HG03159 (cell line): ENCODE measurements at regions not wholly inside any gene's neighbourhood (a gene's known extent, or its start where the extent isn't known, plus 50 kb on each side); places are given as distances from the start of the nearest gene placed in this dataset.

ENCODE experiments used
- ATAC-seq: cut with Tn5 transposase; IDR thresholded peaks from one replicate; pipeline ENCODE4 v1.9.1; 2021; ENCODE audit warnings: mild to moderate bottlenecking, moderate library complexity; ENCODE audit not compliant: unreplicated experiment

DNA sequence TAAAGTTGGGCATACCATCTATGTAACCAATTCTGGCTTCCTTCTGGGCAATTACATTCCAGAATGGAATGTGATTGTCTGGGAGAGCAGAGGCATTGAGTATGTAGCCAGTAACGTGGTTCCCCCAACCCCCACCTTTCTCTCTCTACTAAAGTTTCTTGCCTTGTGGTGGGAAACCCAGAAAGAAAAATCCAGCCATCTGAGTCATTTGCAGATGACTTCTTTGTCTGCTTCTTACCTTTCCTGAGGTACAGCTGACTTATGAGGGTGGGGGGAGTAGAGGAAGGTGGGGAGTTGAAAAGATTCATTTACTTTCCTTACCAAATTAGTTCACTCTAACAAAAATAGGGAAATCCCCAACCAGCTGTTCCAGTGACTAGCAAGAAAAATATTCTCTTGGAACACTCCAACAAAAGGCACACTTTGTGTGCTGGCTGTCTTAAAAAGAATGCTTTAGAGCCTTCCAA is 112.1 kb upstream of the FRMD6 start:
- ATAC-seq: no peak

DNA sequence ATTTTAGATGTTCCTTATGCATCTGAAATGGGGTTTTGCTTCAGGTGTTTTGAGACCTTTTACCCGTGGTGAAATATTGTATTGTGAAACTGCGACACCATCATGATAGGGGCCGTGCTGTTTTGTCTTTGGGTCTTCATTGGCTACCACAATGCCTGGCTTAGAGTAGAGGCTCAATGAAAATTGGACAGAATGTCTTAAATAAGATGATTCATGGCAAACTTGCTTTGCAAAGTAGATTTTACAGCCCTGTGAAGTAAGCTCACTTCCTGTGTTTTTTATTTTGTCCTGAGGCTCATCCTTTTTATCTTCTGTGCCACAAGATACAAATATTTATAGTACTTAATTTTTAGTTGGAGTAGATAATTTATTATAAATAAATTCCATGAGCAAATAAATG is 111.3 kb upstream of the FRMD6 start:
- no peak for ATAC-seq

- ATAC-seq: no peak
Measured at GRCh38 chr14:51544471-51544870, 107.2 kb upstream of the FRMD6 start.

DNA sequence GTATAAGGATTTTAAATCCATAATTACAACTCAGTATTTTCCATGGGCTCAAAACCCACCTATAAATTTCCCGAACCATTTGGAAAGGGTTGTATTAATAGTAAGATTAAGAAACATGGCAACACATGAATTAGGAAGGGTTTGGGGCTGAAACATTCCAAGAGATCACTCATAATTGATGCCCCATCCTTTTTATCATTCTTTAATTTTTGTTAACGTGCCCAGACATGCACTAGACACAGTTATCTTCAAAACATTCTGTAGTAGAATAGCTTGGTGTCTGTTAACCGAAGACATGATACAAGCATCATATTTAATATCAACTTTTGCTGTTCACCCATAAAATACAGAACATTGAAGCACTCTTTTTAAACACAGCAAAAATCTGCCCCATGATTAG is 106.8 kb upstream of the FRMD6 start:
- ATAC-seq: no peak

DNA sequence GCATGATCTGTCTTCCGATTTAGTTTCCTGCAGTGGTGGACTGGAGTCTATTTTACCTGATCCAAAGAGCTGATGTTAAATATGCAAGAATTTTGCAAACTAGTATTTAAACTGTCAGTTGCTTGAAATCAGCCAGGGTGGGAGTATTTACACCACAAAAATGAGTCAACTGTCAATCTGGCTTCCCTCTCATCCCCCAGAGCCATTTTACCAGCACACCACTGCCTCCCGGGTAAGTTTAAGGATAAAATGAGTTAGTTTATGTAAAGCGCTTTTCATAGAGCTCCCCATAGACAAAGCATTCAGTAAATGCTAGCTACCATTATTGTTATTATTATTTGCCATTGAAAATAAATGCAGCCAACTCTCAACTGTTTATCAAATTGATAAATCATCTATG is 106.3 kb upstream of the FRMD6 start:
- ATAC-seq: no peak

DNA sequence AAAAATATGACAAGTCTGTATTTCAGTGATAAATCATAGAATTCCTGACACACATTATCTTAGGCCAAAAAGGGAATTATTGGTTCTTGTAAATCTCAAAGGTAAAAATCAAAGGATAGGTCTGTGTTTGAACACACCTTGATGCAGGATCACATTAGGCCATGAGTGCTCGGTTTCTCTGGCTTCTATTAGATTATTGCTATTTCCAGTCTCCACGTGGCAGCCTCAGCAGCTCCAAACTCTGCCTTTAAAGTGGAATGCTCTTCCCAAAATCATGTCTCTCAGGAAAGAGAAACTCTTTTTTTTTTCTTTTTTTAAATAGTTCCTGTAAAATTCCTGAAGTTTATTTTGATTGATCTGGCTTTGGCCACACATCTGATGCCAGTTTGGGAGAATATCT is 105.6 kb upstream of the FRMD6 start:
- ATAC-seq: no peak

GRCh38 chr14:51546603-51547258 is 105.0 kb upstream of the FRMD6 start:
- ATAC-seq: no peak

DNA sequence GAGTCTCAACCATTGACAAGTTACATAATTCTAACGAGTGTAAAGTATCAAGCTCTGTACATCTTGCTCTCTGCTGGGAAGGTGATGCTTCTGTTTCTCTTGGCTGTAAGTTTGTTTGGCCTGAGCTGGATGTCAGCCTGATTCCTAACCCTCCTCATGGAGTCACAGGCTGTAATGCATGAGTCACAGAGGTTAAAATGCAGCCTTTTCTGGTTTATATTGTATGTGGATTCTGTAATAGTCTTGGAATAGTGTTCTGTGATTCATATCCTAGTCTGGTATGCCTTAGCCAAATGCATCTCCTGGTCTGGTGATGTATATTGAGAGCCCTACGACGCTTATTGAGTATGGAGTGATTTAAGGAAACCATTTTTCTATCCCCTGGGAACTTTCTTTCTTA is 104.5 kb upstream of the FRMD6 start:
- ATAC-seq: no peak

GRCh38 chr14:51547701-51548100 is 104.0 kb upstream of the FRMD6 start:
- no peak for ATAC-seq

DNA sequence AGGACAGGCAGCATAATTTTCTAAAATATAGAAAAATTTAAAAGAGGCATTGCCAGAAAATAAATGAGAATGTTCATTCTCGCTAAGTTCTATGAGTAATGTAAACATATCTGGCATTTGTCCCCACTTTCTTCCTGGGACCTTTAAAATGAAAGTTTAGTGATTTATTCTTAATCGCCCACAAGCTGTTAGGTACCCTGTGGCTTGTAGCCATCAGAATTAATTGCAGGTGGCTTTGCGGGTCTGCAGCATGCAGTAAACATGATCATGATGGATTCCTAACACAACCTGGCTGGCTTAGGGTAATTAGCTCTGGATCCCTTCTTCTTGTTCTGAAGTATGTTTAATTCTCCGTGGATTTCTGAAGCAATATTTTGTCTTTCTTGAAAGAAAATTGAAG is 103.5 kb upstream of the FRMD6 start:
- no peak for ATAC-seq

DNA sequence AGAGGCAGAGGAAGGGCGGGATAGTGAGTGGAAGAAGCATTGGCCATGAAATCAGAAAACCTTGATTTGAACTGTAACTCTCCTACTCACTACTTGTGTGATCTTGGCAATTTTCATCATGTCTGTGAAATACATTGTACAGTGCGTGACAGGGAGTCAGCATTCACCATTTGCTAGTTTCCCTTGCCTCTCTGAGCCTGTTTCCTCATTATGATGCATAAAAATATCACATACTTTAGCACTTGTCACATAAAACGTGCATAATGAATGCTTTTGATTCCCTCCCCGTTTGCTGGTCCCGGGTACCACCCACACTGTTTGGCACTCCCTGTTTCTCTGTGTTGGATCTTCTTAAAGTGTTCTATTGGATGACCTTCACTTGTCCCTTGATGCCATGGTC is 101.1 kb upstream of the FRMD6 start:
- ATAC-seq: no peak

DNA sequence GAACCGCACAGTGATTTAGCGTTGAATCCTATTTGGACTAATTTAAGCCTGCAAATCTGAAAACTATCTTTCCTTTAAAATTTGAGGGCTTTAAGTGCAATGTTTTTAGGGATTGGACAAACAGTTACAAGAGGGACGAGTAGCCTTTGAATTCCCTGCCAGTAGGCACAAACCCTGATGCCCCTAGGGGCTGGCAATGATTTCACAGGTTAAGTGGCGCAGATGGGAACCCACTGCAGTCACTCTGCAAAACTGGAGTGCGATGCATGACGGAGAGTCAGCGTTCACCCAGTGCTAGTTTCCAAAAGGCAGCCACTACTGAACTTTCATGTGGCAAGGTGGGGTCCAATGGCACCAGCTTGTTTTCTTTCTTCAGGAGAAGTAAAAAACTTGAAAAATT is 99.4 kb upstream of the FRMD6 start:
- ATAC-seq: no peak

- ATAC-seq: no peak
Measured at GRCh38 chr14:51552768-51553404, 98.8 kb upstream of the FRMD6 start.

- ATAC-seq: no peak
Measured at GRCh38 chr14:51554339-51554920, 97.3 kb upstream of the FRMD6 start.

DNA sequence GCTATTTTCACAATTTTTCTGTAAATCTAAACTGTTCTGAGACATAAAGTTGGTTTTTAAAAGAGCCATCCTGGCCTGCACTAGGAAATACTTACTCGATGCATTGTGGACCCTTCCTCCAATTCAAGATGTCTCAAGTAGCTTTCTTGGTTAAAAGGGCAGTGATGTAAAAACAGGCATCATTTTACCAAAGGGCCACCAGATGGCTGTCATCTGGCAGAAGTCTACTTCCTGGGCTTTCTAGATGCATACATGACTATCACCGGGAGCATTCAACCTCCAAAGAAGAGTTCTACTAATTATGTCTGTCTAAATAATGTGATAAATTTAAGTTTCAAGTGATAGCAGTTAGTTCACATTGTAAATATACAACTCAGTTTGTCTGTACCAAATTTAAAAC is 96.8 kb upstream of the FRMD6 start:
- no peak for ATAC-seq

DNA sequence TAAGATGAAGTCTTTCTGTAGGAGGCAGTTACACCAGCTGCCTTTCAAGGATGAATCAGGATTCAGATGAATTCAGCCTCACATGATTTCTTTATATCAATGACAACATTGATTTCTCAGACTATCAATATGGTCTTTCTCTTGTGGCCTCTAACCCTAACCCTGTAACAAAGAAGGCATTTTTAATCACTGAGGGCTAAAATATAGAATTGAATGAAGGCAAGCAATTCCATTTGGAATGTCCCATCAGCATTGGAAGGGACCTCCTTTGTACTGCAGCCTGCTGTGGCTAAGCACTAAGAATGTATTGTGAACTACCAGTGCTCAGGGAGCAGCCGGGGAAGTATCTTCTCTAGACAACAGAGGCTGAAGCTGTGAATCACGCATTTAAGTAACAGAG is 90.6 kb upstream of the FRMD6 start:
- ATAC-seq: no peak

- ATAC-seq: no peak
Measured at GRCh38 chr14:51562816-51563215, 88.9 kb upstream of the FRMD6 start.

GRCh38 chr14:51563560-51563959 is 88.2 kb upstream of the FRMD6 start:
- no peak for ATAC-seq

GRCh38 chr14:51564460-51564859 is 87.2 kb upstream of the FRMD6 start:
- ATAC-seq: no peak

- ATAC-seq: no peak
Measured at GRCh38 chr14:51564986-51565604, 86.6 kb upstream of the FRMD6 start.

GRCh38 chr14:51566831-51567582 is 84.7 kb upstream of the FRMD6 start:
- ATAC-seq: peak; percentile 65
